HEK293 (cell line): ENCODE measurements at regions not wholly inside any gene's neighbourhood (a gene's known extent, or its start where the extent isn't known, plus 50 kb on each side); places are given as distances from the start of the nearest gene placed in this dataset.

Source experiments
- CTCF ChIA-PET: fragments of 350-600 bp; formaldehyde crosslinking; extraction: SDS; loops from one replicate; lab custom pipeline; 2021; ENCODE audit warnings: antibody characterized with exemption; lab: Yijun Ruan, JAX
- POLR2A ChIA-PET: fragments of 300-600 bp; formaldehyde crosslinking; extraction: SDS; loops from one replicate; lab custom pipeline; 2020; ENCODE audit warnings: antibody characterized with exemption, inconsistent platforms; lab: Yijun Ruan, JAX
- H3K27ac ChIP-seq: fragments of 200-500 bp; sonication (Bioruptor generic); 2 replicates; pipeline ENCODE4 v1.5.1; 2014; ENCODE audit warnings: low read depth, low read length, control low read depth, inconsistent platforms; ENCODE audit errors: extremely low read depth
- H3K36me3 ChIP-seq, 2 experiments: fragments of 200-500 bp in 1 of 2; sonication (Bioruptor generic) in 1 of 2; 1 replicate in 1 of 2; 2 replicates in 1 of 2; pipeline ENCODE4 v1.5.1; 2014 to 2017; ENCODE audit warnings: inconsistent platforms in 2 of 2, low read length in 2 of 2; ENCODE audit not compliant: control insufficient read depth in 2 of 2, insufficient read depth in 1 of 2
- H3K4me1 ChIP-seq: fragments of 200-500 bp; sonication (Bioruptor generic); 2 replicates; pipeline ENCODE4 v1.5.1; 2014; ENCODE audit warnings: mild to moderate bottlenecking, low read length, inconsistent platforms; ENCODE audit not compliant: control insufficient read depth, insufficient read depth
- H3K4me3 ChIP-seq: 2 replicates; pipeline ENCODE4 v1.5.1; 2011; ENCODE audit warnings: low read depth, mild to moderate bottlenecking, control low read depth, low read length, moderate library complexity
- H3K9me3 ChIP-seq: fragments of 200-500 bp; sonication (Bioruptor generic); 2 replicates; pipeline ENCODE4 v1.5.1; 2014; ENCODE audit warnings: low read depth, low read length, inconsistent platforms; ENCODE audit not compliant: control insufficient read depth, insufficient read depth
- BCL11B ChIP-seq: fragments of 450-650 bp; formaldehyde crosslinking; IDR thresholded peaks from 2 replicates; pipeline ENCODE4 v1.5.1; 2016; ENCODE audit warnings: low read depth, missing biosample characterization, missing genetic modification characterization
- EGR2 ChIP-seq: fragments of 450-650 bp; formaldehyde crosslinking; IDR thresholded peaks from 2 replicates; pipeline ENCODE4 v1.5.1; 2016; ENCODE audit warnings: low read depth, missing biosample characterization, missing genetic modification characterization
- GLI4 ChIP-seq: fragments of 450-650 bp; formaldehyde crosslinking; IDR thresholded peaks from 2 replicates; pipeline ENCODE4 v1.5.1; 2016; ENCODE audit warnings: missing biosample characterization, missing genetic modification characterization
- KLF10 ChIP-seq: fragments of 450-650 bp; IDR thresholded peaks from 2 replicates; pipeline ENCODE4 v1.5.1; 2018; ENCODE audit warnings: missing biosample characterization, mild to moderate bottlenecking, missing genetic modification characterization
- OVOL3 ChIP-seq: fragments of 450-650 bp; formaldehyde crosslinking; IDR thresholded peaks from 2 replicates; pipeline ENCODE4 v1.5.1; 2016; ENCODE audit warnings: missing biosample characterization, missing genetic modification characterization
- SP2 ChIP-seq: fragments of 450-650 bp; formaldehyde crosslinking; IDR thresholded peaks from 2 replicates; pipeline ENCODE4 v1.5.1; 2016; ENCODE audit warnings: missing biosample characterization, missing genetic modification characterization
- SP3 ChIP-seq: fragments of 450-650 bp; formaldehyde crosslinking; IDR thresholded peaks from 2 replicates; pipeline ENCODE4 v1.5.1; 2016; ENCODE audit warnings: missing biosample characterization, missing genetic modification characterization
- ZBTB17 ChIP-seq: fragments of 450-650 bp; formaldehyde crosslinking; IDR thresholded peaks from 2 replicates; pipeline ENCODE4 v1.5.1; 2016; ENCODE audit warnings: missing biosample characterization, missing genetic modification characterization
- ZEB2 ChIP-seq: fragments of 450-650 bp; formaldehyde crosslinking; IDR thresholded peaks from 2 replicates; pipeline ENCODE4 v1.5.1; 2016; ENCODE audit warnings: missing biosample characterization, missing genetic modification characterization
- ZFP37 ChIP-seq: fragments of 450-650 bp; formaldehyde crosslinking; IDR thresholded peaks from 2 replicates; pipeline ENCODE4 v1.5.1; 2016; ENCODE audit warnings: missing biosample characterization, missing genetic modification characterization
- ZNF10 ChIP-seq: fragments of 450-650 bp; formaldehyde crosslinking; IDR thresholded peaks from 2 replicates; pipeline ENCODE4 v1.5.1; 2017; ENCODE audit warnings: missing biosample characterization, missing genetic modification characterization
- ZNF140 ChIP-seq: fragments of 450-650 bp; formaldehyde crosslinking; IDR thresholded peaks from 2 replicates; pipeline ENCODE4 v1.5.1; 2016; ENCODE audit warnings: missing biosample characterization, missing genetic modification characterization
- ZNF214 ChIP-seq: fragments of 450-650 bp; formaldehyde crosslinking; IDR thresholded peaks from 2 replicates; pipeline ENCODE4 v1.5.1; 2017; ENCODE audit warnings: missing biosample characterization, mild to moderate bottlenecking, missing genetic modification characterization, borderline replicate concordance
- ZNF23 ChIP-seq: fragments of 450-650 bp; formaldehyde crosslinking; IDR thresholded peaks from 2 replicates; pipeline ENCODE4 v1.5.1; 2016; ENCODE audit warnings: missing biosample characterization, missing genetic modification characterization, borderline replicate concordance
- ZNF239 ChIP-seq: fragments of 450-650 bp; formaldehyde crosslinking; IDR thresholded peaks from 2 replicates; pipeline ENCODE4 v1.5.1; 2016; ENCODE audit warnings: missing biosample characterization, missing genetic modification characterization
- ZNF292 ChIP-seq: fragments of 450-650 bp; formaldehyde crosslinking; IDR thresholded peaks from 2 replicates; pipeline ENCODE4 v1.5.1; 2016; ENCODE audit warnings: low read depth, missing biosample characterization, missing genetic modification characterization, borderline replicate concordance
- ZNF302 ChIP-seq: fragments of 450-650 bp; formaldehyde crosslinking; IDR thresholded peaks from 2 replicates; pipeline ENCODE4 v1.5.1; 2016; ENCODE audit warnings: missing biosample characterization, missing genetic modification characterization, low read depth
- ZNF311 ChIP-seq: fragments of 450-650 bp; formaldehyde crosslinking; IDR thresholded peaks from 2 replicates; pipeline ENCODE4 v1.5.1; 2017; ENCODE audit warnings: missing biosample characterization, missing genetic modification characterization, borderline replicate concordance
- ZNF324 ChIP-seq: fragments of 450-650 bp; formaldehyde crosslinking; IDR thresholded peaks from 2 replicates; pipeline ENCODE4 v1.5.1; 2016; ENCODE audit warnings: missing biosample characterization, missing genetic modification characterization
- ZNF48 ChIP-seq: fragments of 450-650 bp; formaldehyde crosslinking; IDR thresholded peaks from 2 replicates; pipeline ENCODE4 v1.5.1; 2016; ENCODE audit warnings: missing biosample characterization, missing genetic modification characterization
- ZNF624 ChIP-seq: fragments of 450-650 bp; formaldehyde crosslinking; IDR thresholded peaks from 2 replicates; pipeline ENCODE4 v1.5.1; 2017; ENCODE audit warnings: missing biosample characterization, missing genetic modification characterization
- ZNF626 ChIP-seq: fragments of 450-650 bp; sonication (Bioruptor Pico); formaldehyde crosslinking; IDR thresholded peaks from 2 replicates; pipeline ENCODE4 v1.5.1; 2018; ENCODE audit warnings: missing biosample characterization, missing genetic modification characterization, inconsistent platforms
- ZNF701 ChIP-seq: fragments of 450-650 bp; formaldehyde crosslinking; IDR thresholded peaks from 2 replicates; pipeline ENCODE4 v1.5.1; 2016; ENCODE audit warnings: missing biosample characterization, missing genetic modification characterization
- ZNF830 ChIP-seq: fragments of 450-650 bp; IDR thresholded peaks from 2 replicates; pipeline ENCODE4 v1.5.0; 2018; ENCODE audit warnings: missing biosample characterization, missing genetic modification characterization, low read depth, mild to moderate bottlenecking, moderate library complexity
- ZSCAN30 ChIP-seq: fragments of 450-650 bp; IDR thresholded peaks from 2 replicates; pipeline ENCODE4 v1.5.1; 2018; ENCODE audit warnings: missing biosample characterization, mild to moderate bottlenecking, missing genetic modification characterization, moderate library complexity
- ZXDB ChIP-seq: fragments of 450-650 bp; formaldehyde crosslinking; IDR thresholded peaks from 2 replicates; pipeline ENCODE4 v1.5.1; 2016; ENCODE audit warnings: missing biosample characterization, missing genetic modification characterization
- TF ChIP-seq, protein P1 (sequence below): fragments of 450-650 bp; formaldehyde crosslinking; IDR thresholded peaks from 2 replicates; pipeline ENCODE4 v1.5.1; 2016; ENCODE audit warnings: missing biosample characterization, missing genetic modification characterization

DNA sequence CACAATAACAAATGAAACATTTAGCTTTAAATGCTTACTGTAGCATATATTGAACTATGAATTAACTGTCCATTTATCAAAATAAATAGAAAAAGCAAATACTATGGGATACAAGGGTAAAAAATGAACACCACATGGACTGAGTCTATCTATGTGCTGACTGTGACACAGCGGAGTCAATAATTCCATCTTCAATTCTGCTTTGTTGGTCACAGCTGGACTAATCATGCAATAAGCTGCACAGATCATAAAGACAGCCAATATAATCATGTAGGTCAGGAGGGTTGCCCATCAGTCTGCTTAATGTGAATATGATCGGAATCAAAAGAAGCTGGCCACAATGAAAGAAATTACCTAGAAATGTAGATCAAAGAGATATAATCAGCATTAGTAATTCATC lies 95.7 kb upstream of the FAM47A start:
- H3K27ac ChIP-seq: no peak overlapping the region
- CTCF ChIA-PET: no interaction called here
- no peaks in the 10 kb centered on the region for H3K4me1 ChIP-seq
- no peak for TF ChIP-seq ZBTB17 (tag by site-specific recombination)
- TF ChIP-seq ZXDB: no peak
- no peak for TF ChIP-seq ZNF214
- TF ChIP-seq ZNF311 (tag by site-specific recombination): no peak
- TF ChIP-seq ZEB2 (tag by site-specific recombination): no peak
- TF ChIP-seq ZNF48 (tag by site-specific recombination): no peak
- TF ChIP-seq, protein P1, sequence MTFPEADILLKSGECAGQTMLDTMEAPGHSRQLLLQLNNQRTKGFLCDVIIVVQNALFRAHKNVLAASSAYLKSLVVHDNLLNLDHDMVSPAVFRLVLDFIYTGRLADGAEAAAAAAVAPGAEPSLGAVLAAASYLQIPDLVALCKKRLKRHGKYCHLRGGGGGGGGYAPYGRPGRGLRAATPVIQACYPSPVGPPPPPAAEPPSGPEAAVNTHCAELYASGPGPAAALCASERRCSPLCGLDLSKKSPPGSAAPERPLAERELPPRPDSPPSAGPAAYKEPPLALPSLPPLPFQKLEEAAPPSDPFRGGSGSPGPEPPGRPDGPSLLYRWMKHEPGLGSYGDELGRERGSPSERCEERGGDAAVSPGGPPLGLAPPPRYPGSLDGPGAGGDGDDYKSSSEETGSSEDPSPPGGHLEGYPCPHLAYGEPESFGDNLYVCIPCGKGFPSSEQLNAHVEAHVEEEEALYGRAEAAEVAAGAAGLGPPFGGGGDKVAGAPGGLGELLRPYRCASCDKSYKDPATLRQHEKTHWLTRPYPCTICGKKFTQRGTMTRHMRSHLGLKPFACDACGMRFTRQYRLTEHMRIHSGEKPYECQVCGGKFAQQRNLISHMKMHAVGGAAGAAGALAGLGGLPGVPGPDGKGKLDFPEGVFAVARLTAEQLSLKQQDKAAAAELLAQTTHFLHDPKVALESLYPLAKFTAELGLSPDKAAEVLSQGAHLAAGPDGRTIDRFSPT (tag by site-specific recombination): no peak
- TF ChIP-seq ZNF624 (tag by site-specific recombination): no peak
- no peaks in the 10 kb centered on the region for H3K36me3 ChIP-seq
- H3K9me3 ChIP-seq: no peaks in the 10 kb centered on the region
- H3K4me3 ChIP-seq: no peak overlapping the region
- POLR2A ChIA-PET: no interaction called here

DNA sequence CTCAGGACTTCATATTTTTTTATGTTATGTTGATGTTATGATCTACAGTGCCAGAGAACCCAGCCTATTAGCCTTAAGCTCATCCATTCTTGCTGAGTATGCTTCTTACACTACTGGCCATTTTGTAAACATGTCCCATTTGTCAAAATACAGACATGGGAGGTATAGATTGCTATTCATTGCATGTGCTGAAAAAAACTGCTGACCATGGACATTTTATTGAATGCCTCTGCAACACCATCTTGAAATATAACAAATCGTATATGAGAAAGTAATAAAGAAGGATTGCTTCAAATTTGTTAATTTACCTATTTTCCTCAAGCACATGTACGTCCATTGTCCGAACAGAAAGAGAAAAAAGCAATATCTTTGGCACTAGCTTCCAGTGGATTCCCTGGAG lies 91.5 kb upstream of the FAM47A start:
- Histone ChIP-seq H3K4me1 (no peaks in the 10 kb centered on the region), H3K36me3 (no peaks in the 10 kb centered on the region), H3K27ac (no peak overlapping the region), H3K4me3 (no peak overlapping the region), H3K9me3 (no peaks in the 10 kb centered on the region)
- ChIA-PET CTCF (no interaction called here), POLR2A (no interaction called here)
- no peak for TF ChIP-seq ZNF140 (tag by site-specific recombination)
- no peak for TF ChIP-seq ZNF48 (tag by site-specific recombination)
- no peak for TF ChIP-seq ZNF324 (tag by site-specific recombination)
- TF ChIP-seq OVOL3 (tag by site-specific recombination): no peak
- no peak for TF ChIP-seq KLF10
- no peak for TF ChIP-seq ZNF701 (tag by site-specific recombination)
- no peak for TF ChIP-seq ZNF302 (tag by site-specific recombination)
- TF ChIP-seq ZNF626 (tag by site-specific recombination): no peak
- TF ChIP-seq SP3 (tag by site-specific recombination): no peak
- no peak for TF ChIP-seq GLI4 (tag by site-specific recombination)
- no peak for TF ChIP-seq ZNF830
- TF ChIP-seq ZFP37 (tag by site-specific recombination): no peak
- no peak for TF ChIP-seq ZNF10 (tag by site-specific recombination)
- no peak for TF ChIP-seq ZNF23 (tag by site-specific recombination)
- no peak for TF ChIP-seq ZNF292 (tag by site-specific recombination)
- no peak for TF ChIP-seq ZNF239
- TF ChIP-seq ZSCAN30 (tag by site-specific recombination): no peak
- TF ChIP-seq SP2 (tag by site-specific recombination): no peak
- no peak for TF ChIP-seq EGR2 (tag by site-specific recombination)
- no peak for TF ChIP-seq BCL11B (tag by site-specific recombination)
